ENCODE measurements at regions not wholly inside any gene's neighbourhood (a gene's known extent, or its start where the extent isn't known, plus 50 kb on each side); places are given as distances from the start of the nearest gene placed in this dataset.

GRCh38 chr18:78393086-78393862 is 586.3 kb upstream of the SALL3 start:
- no peak for DNase-seq
- H3K9me3 ChIP-seq (replicated peaks in 1 of 2; ENCODE audit: control insufficient read depth in 1 of 2, insufficient read depth in 1 of 2, low read length in 2 of 2), result peaks cover 10 to 15% of the 10 kb centered on the region in 2 donors
- Mint-ChIP-seq H3K27me3 (ENCODE audit: low read depth in 3 of 3) (no peaks in the 10 kb centered on the region), H3K36me3 (no peaks in the 10 kb centered on the region), H3K4me1 (no peaks in the 10 kb centered on the region), H3K27ac (no peak overlapping the region), H3K4me3 (peak overlapping the region in 1 of 2 donors; percentile 3), H3K9me3 (peaks cover 7 to 24% (median 12%) of the 10 kb centered on the region in 7 donors)
- H3K4me3 ChIP-seq (replicated peaks in 1 of 3; ENCODE audit: low read depth in 2 of 3, low read length in 3 of 3), result no peak overlapping the region
- no peak overlapping the region for H3K4me2 ChIP-seq (replicated peaks; ENCODE audit: extremely low read depth, low read length, poor library complexity, severe bottlenecking)
- 0% methylated on average over 1 of the region's 14 CpGs for WGBS (ENCODE audit: insufficient coverage)
- no peak for TF ChIP-seq CTCF (IDR thresholded peaks at IDR 0.05)
- intact Hi-C loops (cut with micrococcal nuclease), result no loop called here
- no peak overlapping the region for H3K27ac ChIP-seq (ENCODE audit: low read depth in 1 of 2, low read length in 2 of 2)
- H3K4me1 ChIP-seq (ENCODE audit: control insufficient read depth in 1 of 2, insufficient read depth in 2 of 2, low read length in 2 of 2), result no peaks in the 10 kb centered on the region
- no peak overlapping the region for H3K9ac ChIP-seq (ENCODE audit: insufficient read depth, low read length, poor library complexity, severe bottlenecking)
- no peaks in the 10 kb centered on the region for H3K36me3 ChIP-seq (replicated peaks in 1 of 2; ENCODE audit: control insufficient read depth in 1 of 2, insufficient read depth in 2 of 2, low read length in 2 of 2)
- no peaks in the 10 kb centered on the region for H3K79me2 ChIP-seq (ENCODE audit: insufficient read depth, low read length)
- H4K20me1 ChIP-seq (ENCODE audit: insufficient read depth, low read length), result no peaks in the 10 kb centered on the region
- no peak overlapping the region for H2AFZ ChIP-seq (ENCODE audit: insufficient read depth, low read depth, low read length, poor library complexity, severe bottlenecking)
- H3K27me3 ChIP-seq (ENCODE audit: control insufficient read depth in 2 of 2, insufficient read depth in 2 of 2, low read length in 2 of 2), result no peaks in the 10 kb centered on the region

GRCh38 chr18:78396077-78396476 is 583.5 kb upstream of the SALL3 start:
- WGBS (ENCODE audit: insufficient coverage), result 82% methylated on average over 15 of the region's 16 CpGs
- intact Hi-C loops (cut with micrococcal nuclease), result no loop called here
- no peak overlapping the region for H3K4me3 ChIP-seq (replicated peaks in 1 of 3; ENCODE audit: low read depth in 2 of 3, low read length in 3 of 3)
- Mint-ChIP-seq H3K4me3 (no peak overlapping the region), H3K27me3 (ENCODE audit: low read depth in 3 of 3) (peaks cover 0 to 2% (median 0%) of the 10 kb centered on the region in 3 donors), H3K9me3 (peaks cover 0 to 11% (median 4%) of the 10 kb centered on the region in 7 donors), H3K36me3 (no peaks in the 10 kb centered on the region), H3K27ac (no peak overlapping the region), H3K4me1 (no peaks in the 10 kb centered on the region)
- H3K9me3 ChIP-seq (replicated peaks in 1 of 2; ENCODE audit: control insufficient read depth in 1 of 2, insufficient read depth in 1 of 2, low read length in 2 of 2), result peaks cover 0 to 4% of the 10 kb centered on the region in 2 donors
- no peak for DNase-seq
- TF ChIP-seq CTCF (IDR thresholded peaks at IDR 0.05), result no peak
- H3K27ac ChIP-seq (ENCODE audit: low read depth in 1 of 2, low read length in 2 of 2), result no peak overlapping the region
- H3K27me3 ChIP-seq (ENCODE audit: control insufficient read depth in 2 of 2, insufficient read depth in 2 of 2, low read length in 2 of 2), result no peaks in the 10 kb centered on the region
- no peak overlapping the region for H3K4me2 ChIP-seq (replicated peaks; ENCODE audit: extremely low read depth, low read length, poor library complexity, severe bottlenecking)
- no peak overlapping the region for H3K9ac ChIP-seq (ENCODE audit: insufficient read depth, low read length, poor library complexity, severe bottlenecking)
- no peak overlapping the region for H2AFZ ChIP-seq (ENCODE audit: insufficient read depth, low read depth, low read length, poor library complexity, severe bottlenecking)
- H3K4me1 ChIP-seq (ENCODE audit: control insufficient read depth in 1 of 2, insufficient read depth in 2 of 2, low read length in 2 of 2), result no peaks in the 10 kb centered on the region
- no peaks in the 10 kb centered on the region for H4K20me1 ChIP-seq (ENCODE audit: insufficient read depth, low read length)
- no peaks in the 10 kb centered on the region for H3K79me2 ChIP-seq (ENCODE audit: insufficient read depth, low read length)
- H3K36me3 ChIP-seq (replicated peaks in 1 of 2; ENCODE audit: control insufficient read depth in 1 of 2, insufficient read depth in 2 of 2, low read length in 2 of 2), result no peaks in the 10 kb centered on the region
